RWPE2 (cell line): ENCODE measurements at regions not wholly inside any gene's neighbourhood (a gene's known extent, or its start where the extent isn't known, plus 50 kb on each side); places are given as distances from the start of the nearest gene placed in this dataset.
A peak's percentile ranks its signal among the peaks of the same experiment; 100 is the strongest.

Experiments used
- ATAC-seq: fragments of 200-7000 bp; cut with Tn5 transposase; 3 replicates; pipeline ENCODE4 v1.9.1; 2021; ENCODE audit warnings: low read depth
- DNase-seq: peaks from one replicate; pipeline ENCODE4 v3.0.0-alpha.2; 2020; ENCODE audit warnings: low spot score
- H3K27ac ChIP-seq: fragments of 450-650 bp; 2 replicates; pipeline ENCODE4 v1.5.1; 2017; ENCODE audit warnings: mild to moderate bottlenecking; ENCODE audit not compliant: poor library complexity, severe bottlenecking
- H3K27me3 ChIP-seq: fragments of 250-450 bp; sonication (Bioruptor Pico); 2 replicates; pipeline ENCODE4 v1.5.1; 2021; ENCODE audit warnings: mild to moderate bottlenecking, moderate library complexity; ENCODE audit not compliant: insufficient read depth, poor library complexity, severe bottlenecking
- H3K36me3 ChIP-seq: fragments of 250-450 bp; sonication (Bioruptor Pico); 2 replicates; pipeline ENCODE4 v1.5.1; 2020; ENCODE audit warnings: low read depth, mild to moderate bottlenecking, moderate library complexity
- H3K4me1 ChIP-seq: fragments of 250-450 bp; sonication (Bioruptor Pico); 2 replicates; pipeline ENCODE4 v1.5.1; 2021; ENCODE audit warnings: mild to moderate bottlenecking, moderate library complexity; ENCODE audit not compliant: insufficient read depth, poor library complexity, severe bottlenecking
- H3K4me3 ChIP-seq: fragments of 250-450 bp; sonication (Bioruptor Pico); 2 replicates; pipeline ENCODE4 v1.5.1; 2021; ENCODE audit warnings: mild to moderate bottlenecking, moderate library complexity; ENCODE audit not compliant: severe bottlenecking
- H3K9me3 ChIP-seq: fragments of 250-450 bp; sonication (Bioruptor Pico); 2 replicates; pipeline ENCODE4 v1.5.1; 2021; ENCODE audit warnings: mild to moderate bottlenecking, moderate library complexity; ENCODE audit not compliant: severe bottlenecking
- CTCF ChIP-seq: fragments of 450-650 bp; IDR thresholded peaks from one replicate; pipeline ENCODE4 v1.5.1; 2017; ENCODE audit warnings: mild to moderate bottlenecking, moderate library complexity; ENCODE audit not compliant: poor library complexity, severe bottlenecking

- no peak for ATAC-seq
- Histone ChIP-seq H3K27ac (no peak overlapping the region), H3K36me3 (no peaks in the 10 kb centered on the region), H3K4me3 (no peak overlapping the region), H3K27me3 (no peaks in the 10 kb centered on the region), H3K4me1 (peaks cover 3% of the 10 kb centered on the region), H3K9me3 (no peaks in the 10 kb centered on the region)
- no peak for DNase-seq
- TF ChIP-seq CTCF = no peak
Observed at GRCh38 chr1:203405703-203406438, 54.9 kb upstream of the FMOD start.

GRCh38 chr1:203406446-203407045, 55.6 kb upstream of the FMOD start:
- no peaks in the 10 kb centered on the region for H3K27me3 ChIP-seq
- no peak for ATAC-seq
- no peak for DNase-seq
- H3K36me3 ChIP-seq = no peaks in the 10 kb centered on the region
- peaks cover 3% of the 10 kb centered on the region for H3K4me1 ChIP-seq
- no peak for TF ChIP-seq CTCF
- H3K4me3 ChIP-seq = no peak overlapping the region
- H3K27ac ChIP-seq = no peak overlapping the region
- no peaks in the 10 kb centered on the region for H3K9me3 ChIP-seq

GRCh38 chr1:203407296-203407695, 56.4 kb upstream of the FMOD start:
- no peak for TF ChIP-seq CTCF
- Histone ChIP-seq H3K9me3 (no peaks in the 10 kb centered on the region), H3K4me1 (peaks cover 3% of the 10 kb centered on the region), H3K36me3 (no peaks in the 10 kb centered on the region), H3K4me3 (no peak overlapping the region), H3K27me3 (no peaks in the 10 kb centered on the region), H3K27ac (no peak overlapping the region)
- ATAC-seq (no peak), DNase-seq (no peak)

- Histone ChIP-seq H3K4me1 (peaks cover 3% of the 10 kb centered on the region), H3K27ac (no peak overlapping the region), H3K36me3 (no peaks in the 10 kb centered on the region), H3K4me3 (no peak overlapping the region), H3K9me3 (no peaks in the 10 kb centered on the region), H3K27me3 (no peaks in the 10 kb centered on the region)
- DNase-seq (no peak), ATAC-seq (peak; percentile 91)
- TF ChIP-seq CTCF = no peak
Observed at GRCh38 chr1:203408486-203409481, 57.9 kb upstream of the FMOD start.
